ENCODE measurements at regions not wholly inside any gene's neighbourhood (a gene's known extent, or its start where the extent isn't known, plus 50 kb on each side); places are given as distances from the start of the nearest gene placed in this dataset.

GRCh38 chr5:110940136-110940535, 131.4 kb upstream of the TSLP start:
- TF ChIP-seq CTCF (IDR thresholded peaks at IDR 0.05 in 4 of 5, conservative IDR thresholded peaks at IDR 0.05 in 1 of 5) = no peak
- TF ChIP-seq POLR2A (IDR thresholded peaks at IDR 0.05) = no peak

Measured in gastrocnemius medialis (tissue), 4 donors.